Parathyroid adenoma (tissue), 2 donors: ENCODE measurements at regions not wholly inside any gene's neighbourhood (a gene's known extent, or its start where the extent isn't known, plus 50 kb on each side); places are given as distances from the start of the nearest gene placed in this dataset.

Experiments used
- H2AFZ ChIP-seq: fragments of 300-600 bp; sonication (generic); one replicate; pipeline ENCODE4 v1.7.0; 2017; ENCODE audit warnings: antibody characterized with exemption, mild to moderate bottlenecking
- H3K27ac ChIP-seq: fragments of 300-600 bp; sonication (generic); one replicate; pipeline ENCODE4 v1.7.0; 2017
- H3K27me3 ChIP-seq: fragments of 300-600 bp; sonication (generic); one replicate; pipeline ENCODE4 v1.7.0; 2017; ENCODE audit warnings: low read length; ENCODE audit not compliant: control insufficient read depth, insufficient read depth
- H3K36me3 ChIP-seq: fragments of 300-600 bp; sonication (generic); one replicate; pipeline ENCODE4 v1.7.0; 2017; ENCODE audit warnings: low read length; ENCODE audit not compliant: control insufficient read depth, insufficient read depth
- H3K4me1 ChIP-seq: fragments of 300-600 bp; sonication (generic); one replicate; pipeline ENCODE4 v1.7.0; 2017; ENCODE audit warnings: control low read depth
- H3K4me2 ChIP-seq: fragments of 300-600 bp; sonication (generic); one replicate; pipeline ENCODE4 v1.7.0; 2017; ENCODE audit warnings: low read length
- H3K4me3 ChIP-seq: fragments of 300-600 bp; sonication (generic); one replicate; pipeline ENCODE4 v1.7.0; 2017; ENCODE audit warnings: low read depth, low read length
- H3K79me2 ChIP-seq: fragments of 300-600 bp; sonication (generic); one replicate; pipeline ENCODE4 v1.7.0; 2017; ENCODE audit warnings: control low read depth
- H3K9ac ChIP-seq: fragments of 300-600 bp; sonication (generic); one replicate; pipeline ENCODE4 v1.7.0; 2017; ENCODE audit warnings: mild to moderate bottlenecking
- H3K9me3 ChIP-seq: fragments of 300-600 bp; sonication (generic); one replicate; pipeline ENCODE4 v1.7.0; 2017; ENCODE audit warnings: low read length; ENCODE audit not compliant: control insufficient read depth
- CTCF ChIP-seq: fragments of 300-600 bp; sonication (generic); IDR thresholded peaks from one replicate; pipeline ENCODE4 v1.7.0; 2017; ENCODE audit warnings: antibody characterized with exemption, mild to moderate bottlenecking
- donor health status: primary hyperparathyroidism.

GRCh38 chr18:78554944-78555608 is 424.5 kb upstream of the SALL3 start:
- no peaks in the 10 kb centered on the region for H3K79me2 ChIP-seq
- no peaks in the 10 kb centered on the region for H3K9me3 ChIP-seq
- no peaks in the 10 kb centered on the region for H3K36me3 ChIP-seq
- no peak overlapping the region for H3K4me3 ChIP-seq
- H3K27ac ChIP-seq = no peak overlapping the region
- no peak overlapping the region for H3K9ac ChIP-seq
- no peak overlapping the region for H2AFZ ChIP-seq
- H3K4me1 ChIP-seq = no peaks in the 10 kb centered on the region
- no peak overlapping the region for H3K4me2 ChIP-seq
- TF ChIP-seq CTCF = no peak
- no peaks in the 10 kb centered on the region for H3K27me3 ChIP-seq

GRCh38 chr18:78557371-78557770 is 422.2 kb upstream of the SALL3 start:
- H3K9ac ChIP-seq = no peak overlapping the region
- H3K36me3 ChIP-seq = no peaks in the 10 kb centered on the region
- H3K4me3 ChIP-seq = no peak overlapping the region
- no peaks in the 10 kb centered on the region for H3K27me3 ChIP-seq
- H3K4me1 ChIP-seq = no peaks in the 10 kb centered on the region
- no peak for TF ChIP-seq CTCF
- no peaks in the 10 kb centered on the region for H3K9me3 ChIP-seq
- no peaks in the 10 kb centered on the region for H3K79me2 ChIP-seq
- H3K27ac ChIP-seq = no peak overlapping the region
- H3K4me2 ChIP-seq = no peak overlapping the region
- H2AFZ ChIP-seq = no peak overlapping the region

GRCh38 chr18:78558101-78558810 is 421.4 kb upstream of the SALL3 start:
- no peaks in the 10 kb centered on the region for H3K79me2 ChIP-seq
- H3K9ac ChIP-seq = no peak overlapping the region
- H3K27me3 ChIP-seq = no peaks in the 10 kb centered on the region
- TF ChIP-seq CTCF = no peak
- no peaks in the 10 kb centered on the region for H3K9me3 ChIP-seq
- H3K4me1 ChIP-seq = no peaks in the 10 kb centered on the region
- H3K4me3 ChIP-seq = no peak overlapping the region
- no peak overlapping the region for H3K4me2 ChIP-seq
- H2AFZ ChIP-seq = no peak overlapping the region
- no peaks in the 10 kb centered on the region for H3K36me3 ChIP-seq
- H3K27ac ChIP-seq = no peak overlapping the region

GRCh38 chr18:78558948-78559347 is 420.7 kb upstream of the SALL3 start:
- Histone ChIP-seq H3K36me3 (no peaks in the 10 kb centered on the region), H3K79me2 (no peaks in the 10 kb centered on the region), H3K9ac (no peak overlapping the region), H3K9me3 (no peaks in the 10 kb centered on the region), H3K4me2 (no peak overlapping the region), H2AFZ (no peak overlapping the region), H3K4me1 (no peaks in the 10 kb centered on the region), H3K27me3 (no peaks in the 10 kb centered on the region), H3K27ac (no peak overlapping the region), H3K4me3 (no peak overlapping the region)
- TF ChIP-seq CTCF = no peak

- no peaks in the 10 kb centered on the region for H3K79me2 ChIP-seq
- H3K9me3 ChIP-seq = no peaks in the 10 kb centered on the region
- H3K4me3 ChIP-seq = no peak overlapping the region
- H3K4me1 ChIP-seq = no peaks in the 10 kb centered on the region
- no peak overlapping the region for H3K4me2 ChIP-seq
- H3K9ac ChIP-seq = no peak overlapping the region
- H3K36me3 ChIP-seq = no peaks in the 10 kb centered on the region
- H3K27ac ChIP-seq = no peak overlapping the region
- H3K27me3 ChIP-seq = no peaks in the 10 kb centered on the region
- H2AFZ ChIP-seq = no peak overlapping the region
- no peak for TF ChIP-seq CTCF
These were observed 420.0 kb upstream of the SALL3 start for GRCh38 chr18:78559584-78559983.
